ENCODE measurements at regions not wholly inside any gene's neighbourhood (a gene's known extent, or its start where the extent isn't known, plus 50 kb on each side); places are given as distances from the start of the nearest gene placed in this dataset.

DNA sequence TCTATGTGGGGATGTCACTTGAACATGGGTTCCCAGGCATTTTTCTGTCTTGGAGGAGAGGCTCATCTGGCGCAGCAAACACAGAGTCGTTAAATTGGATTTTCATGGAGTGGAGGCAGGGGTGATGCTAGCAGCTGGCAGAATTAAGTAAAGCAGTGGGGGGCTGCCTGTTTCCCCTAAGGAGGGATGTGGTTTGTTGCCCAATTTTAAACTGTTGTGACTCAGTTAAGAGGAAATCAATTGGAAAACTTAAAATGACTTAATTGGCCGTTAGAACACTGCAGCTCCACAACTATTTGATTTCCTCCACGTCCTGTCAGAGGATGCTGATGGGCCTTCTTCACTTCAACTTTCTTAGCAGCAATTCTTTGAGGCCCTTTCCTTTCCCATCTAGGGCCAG lies 354.1 kb upstream of the ATP5MC3 start:
- Histone ChIP-seq H3K36me3 (ENCODE audit: control insufficient read depth, insufficient read depth, low read length) (no peaks in the 10 kb centered on the region), H3K27me3 (replicated peaks; ENCODE audit: control insufficient read depth, insufficient read depth, low read length) (no peaks in the 10 kb centered on the region), H3K4me3 (replicated peaks; ENCODE audit: low read depth, low read length) (no peak overlapping the region)
- DNase-seq (ENCODE audit: extremely low read depth, insufficient read length), result no peak
- TF ChIP-seq, protein P1, sequence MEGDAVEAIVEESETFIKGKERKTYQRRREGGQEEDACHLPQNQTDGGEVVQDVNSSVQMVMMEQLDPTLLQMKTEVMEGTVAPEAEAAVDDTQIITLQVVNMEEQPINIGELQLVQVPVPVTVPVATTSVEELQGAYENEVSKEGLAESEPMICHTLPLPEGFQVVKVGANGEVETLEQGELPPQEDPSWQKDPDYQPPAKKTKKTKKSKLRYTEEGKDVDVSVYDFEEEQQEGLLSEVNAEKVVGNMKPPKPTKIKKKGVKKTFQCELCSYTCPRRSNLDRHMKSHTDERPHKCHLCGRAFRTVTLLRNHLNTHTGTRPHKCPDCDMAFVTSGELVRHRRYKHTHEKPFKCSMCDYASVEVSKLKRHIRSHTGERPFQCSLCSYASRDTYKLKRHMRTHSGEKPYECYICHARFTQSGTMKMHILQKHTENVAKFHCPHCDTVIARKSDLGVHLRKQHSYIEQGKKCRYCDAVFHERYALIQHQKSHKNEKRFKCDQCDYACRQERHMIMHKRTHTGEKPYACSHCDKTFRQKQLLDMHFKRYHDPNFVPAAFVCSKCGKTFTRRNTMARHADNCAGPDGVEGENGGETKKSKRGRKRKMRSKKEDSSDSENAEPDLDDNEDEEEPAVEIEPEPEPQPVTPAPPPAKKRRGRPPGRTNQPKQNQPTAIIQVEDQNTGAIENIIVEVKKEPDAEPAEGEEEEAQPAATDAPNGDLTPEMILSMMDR (IDR thresholded peaks at IDR 0.05; ENCODE audit: insufficient read depth, low read length, poor library complexity, severe bottlenecking), result no peak

DNA sequence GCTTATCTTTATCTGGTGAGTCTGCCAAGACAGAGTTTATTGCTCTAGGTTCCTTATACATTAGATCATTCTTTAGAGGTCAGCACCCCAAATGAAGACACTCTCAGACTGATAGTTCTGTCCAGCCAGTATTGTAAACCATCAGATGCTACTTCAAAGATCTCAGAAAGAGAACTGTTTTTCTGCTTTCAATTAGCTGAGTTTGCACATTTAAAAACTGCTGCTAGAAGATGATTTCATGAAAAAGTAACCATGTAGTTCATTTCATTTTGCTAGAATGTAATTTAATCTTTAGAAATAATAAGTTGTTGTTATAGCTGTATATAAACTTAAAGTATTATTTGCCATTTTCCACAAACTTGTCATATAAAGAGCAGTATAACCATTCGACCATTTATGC lies 344.5 kb upstream of the ATP5MC3 start:
- no peak overlapping the region for H3K4me3 ChIP-seq (replicated peaks; ENCODE audit: low read depth, low read length)
- TF ChIP-seq, protein P1 (IDR thresholded peaks at IDR 0.05; ENCODE audit: insufficient read depth, low read length, poor library complexity, severe bottlenecking), result no peak

DNA sequence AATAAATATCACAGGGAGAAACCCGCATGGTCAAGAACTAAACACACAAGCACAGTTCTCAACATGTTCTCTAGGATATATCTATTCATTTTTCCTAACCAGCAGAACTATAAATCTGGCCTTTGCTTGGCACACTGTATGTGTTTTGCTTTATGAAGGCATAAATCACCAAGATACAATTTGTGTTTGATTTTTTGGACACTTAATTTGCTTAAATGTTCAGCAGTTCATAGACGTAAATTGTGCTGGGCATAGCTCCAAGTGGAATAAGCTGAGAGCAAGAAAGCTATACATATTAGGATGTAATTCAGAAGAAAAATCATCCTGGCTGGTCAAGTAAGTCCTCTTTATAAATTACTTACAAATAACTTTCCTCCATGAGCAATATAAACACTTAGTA lies 341.5 kb upstream of the ATP5MC3 start:
- DNase-seq (ENCODE audit: extremely low read depth, insufficient read length), result no peak
- Histone ChIP-seq H3K4me3 (replicated peaks; ENCODE audit: low read depth, low read length) (no peak overlapping the region), H3K27me3 (replicated peaks; ENCODE audit: control insufficient read depth, insufficient read depth, low read length) (no peaks in the 10 kb centered on the region; the same call in 1 of the 2 replicates), H3K36me3 (ENCODE audit: control insufficient read depth, insufficient read depth, low read length) (no peaks in the 10 kb centered on the region)
- TF ChIP-seq, protein P1 (IDR thresholded peaks at IDR 0.05; ENCODE audit: insufficient read depth, low read length, poor library complexity, severe bottlenecking), result no peak

More for the DNA sequence above, 344.5 kb upstream of the ATP5MC3 start:
- Histone ChIP-seq H3K36me3 (ENCODE audit: control insufficient read depth, insufficient read depth, low read length) (no peaks in the 10 kb centered on the region), H3K27me3 (replicated peaks; ENCODE audit: control insufficient read depth, insufficient read depth, low read length) (no peaks in the 10 kb centered on the region; the same call in 1 of the 2 replicates)
- no peak for DNase-seq (ENCODE audit: extremely low read depth, insufficient read length)

DNA sequence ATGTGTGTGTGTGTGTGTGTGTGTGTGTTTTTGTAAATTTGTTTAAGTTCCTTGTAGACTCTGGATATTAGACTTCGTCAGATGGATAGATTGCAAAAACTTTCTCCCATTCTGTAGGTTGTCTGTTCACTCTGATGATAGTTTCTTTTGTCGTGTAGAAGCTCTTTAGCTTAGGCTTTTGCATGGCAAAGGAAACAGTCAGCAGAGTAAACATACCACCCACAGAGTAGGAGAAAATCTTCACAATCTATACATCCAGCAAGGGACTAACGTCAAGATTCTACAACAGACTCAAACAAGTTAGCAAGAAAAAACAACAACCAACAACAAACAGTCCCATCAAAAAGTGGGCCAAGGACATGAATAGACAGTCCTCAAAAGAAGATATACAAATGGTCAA lies 336.7 kb upstream of the ATP5MC3 start:
- no peaks in the 10 kb centered on the region; the same call in 1 of the 2 replicates for H3K27me3 ChIP-seq (replicated peaks; ENCODE audit: control insufficient read depth, insufficient read depth, low read length)
- H3K36me3 ChIP-seq (ENCODE audit: control insufficient read depth, insufficient read depth, low read length), result no peaks in the 10 kb centered on the region
- H3K4me3 ChIP-seq (replicated peaks; ENCODE audit: low read depth, low read length), result no peak overlapping the region
- TF ChIP-seq, protein P1 (IDR thresholded peaks at IDR 0.05; ENCODE audit: insufficient read depth, low read length, poor library complexity, severe bottlenecking), result no peak
- DNase-seq (ENCODE audit: extremely low read depth, insufficient read length), result no peak

DNA sequence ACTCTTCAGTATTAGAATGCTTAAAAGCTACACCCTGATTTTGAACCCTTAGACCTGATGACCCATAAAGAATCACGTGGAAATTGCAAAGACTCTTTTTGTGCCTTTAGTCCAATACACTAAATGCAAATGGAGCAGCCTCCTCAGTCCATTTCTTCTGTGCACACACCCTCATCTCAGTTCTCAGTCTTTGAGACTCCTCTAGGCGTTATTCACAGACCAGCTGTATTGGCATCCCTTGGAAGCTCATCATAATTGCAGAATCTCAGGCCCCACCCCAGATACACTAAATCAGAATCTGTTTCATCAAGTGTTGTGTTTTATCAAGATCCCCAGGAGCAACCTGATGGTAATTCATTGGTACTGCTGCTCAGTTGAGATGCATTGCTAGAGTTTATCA lies 335.0 kb upstream of the ATP5MC3 start:
- DNase-seq (ENCODE audit: extremely low read depth, insufficient read length), result no peak
- no peaks in the 10 kb centered on the region for H3K27me3 ChIP-seq (replicated peaks; ENCODE audit: control insufficient read depth, insufficient read depth, low read length)
- TF ChIP-seq, protein P1 (IDR thresholded peaks at IDR 0.05; ENCODE audit: insufficient read depth, low read length, poor library complexity, severe bottlenecking), result no peak
- no peaks in the 10 kb centered on the region for H3K36me3 ChIP-seq (ENCODE audit: control insufficient read depth, insufficient read depth, low read length)
- H3K4me3 ChIP-seq (replicated peaks; ENCODE audit: low read depth, low read length), result no peak overlapping the region

DNA sequence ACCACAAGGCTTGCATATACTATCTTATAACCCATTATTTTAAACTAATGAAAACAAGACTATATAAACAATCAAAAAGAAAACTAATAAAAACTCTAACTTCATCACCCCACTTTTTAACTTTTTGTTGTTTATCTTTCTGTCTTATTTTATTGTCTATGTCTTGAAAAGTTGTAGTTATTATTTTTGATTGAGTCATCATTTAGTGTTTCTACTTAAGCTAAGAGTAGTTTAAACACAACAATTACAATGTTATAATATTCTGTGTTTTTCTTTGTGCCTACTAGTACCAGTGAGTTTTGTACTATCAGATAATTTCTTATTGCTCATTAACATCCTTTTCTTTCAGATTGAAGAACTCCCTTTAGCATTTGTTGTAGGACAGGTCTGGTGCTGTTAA lies 318.7 kb upstream of the ATP5MC3 start:
- no peaks in the 10 kb centered on the region for H3K36me3 ChIP-seq (ENCODE audit: control insufficient read depth, insufficient read depth, low read length)
- no peaks in the 10 kb centered on the region for H3K27me3 ChIP-seq (replicated peaks; ENCODE audit: control insufficient read depth, insufficient read depth, low read length)
- no peak for DNase-seq (ENCODE audit: extremely low read depth, insufficient read length)
- TF ChIP-seq, protein P1 (IDR thresholded peaks at IDR 0.05; ENCODE audit: insufficient read depth, low read length, poor library complexity, severe bottlenecking), result no peak
- no peak overlapping the region for H3K4me3 ChIP-seq (replicated peaks; ENCODE audit: low read depth, low read length)

Measured in GM06990 (cell line).